Stromal cell of bone marrow (primary cell): ENCODE measurements at regions not wholly inside any gene's neighbourhood (a gene's known extent, or its start where the extent isn't known, plus 50 kb on each side); places are given as distances from the start of the nearest gene placed in this dataset.
A peak's percentile ranks its signal among the peaks of the same experiment; 100 is the strongest.

Experiments used
- DNase-seq: peaks from one replicate; pipeline ENCODE4 v3.0.0-alpha.2; 2012; ENCODE audit warnings: low read depth

DNA sequence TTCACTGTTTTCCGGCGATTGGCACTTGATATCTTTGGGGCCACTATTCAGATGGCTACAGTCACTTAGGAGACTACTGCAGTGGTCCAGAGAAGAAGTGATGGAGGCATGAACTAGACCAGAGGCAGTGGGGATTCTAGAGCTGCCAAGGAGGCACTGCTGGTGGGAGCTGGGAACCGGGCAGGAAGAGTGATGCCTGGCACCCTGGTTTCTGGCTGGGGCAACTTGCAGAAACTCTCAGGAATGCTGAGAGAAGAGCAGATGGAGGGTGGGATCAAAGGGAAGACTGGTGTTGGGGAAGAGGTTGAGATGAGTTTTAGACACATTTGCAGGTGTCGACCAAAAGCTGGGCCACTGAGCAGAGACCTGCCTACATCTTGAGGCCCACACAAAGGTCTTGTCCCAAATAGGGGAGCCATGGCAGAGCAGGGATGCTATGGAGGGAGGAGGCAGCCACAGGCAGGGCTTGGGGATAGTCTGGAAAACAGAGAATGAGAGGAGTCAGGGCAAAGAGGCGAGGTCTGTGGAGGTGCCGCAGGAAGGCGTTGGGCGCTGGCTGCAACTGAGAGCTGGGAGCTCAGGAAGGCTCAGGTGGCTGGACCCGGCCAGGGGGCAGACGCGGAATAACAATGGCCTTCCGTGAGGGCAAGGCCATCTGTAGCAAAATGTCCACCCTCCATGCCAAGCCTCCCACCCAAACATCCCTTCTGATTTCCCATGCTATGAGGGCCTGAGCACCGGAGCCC lies 118.9 kb downstream of the TOMM20 start:
- no peak for DNase-seq

GRCh38 chr1:235009074-235009473 lies 119.6 kb downstream of the TOMM20 start:
- no peak for DNase-seq

DNA sequence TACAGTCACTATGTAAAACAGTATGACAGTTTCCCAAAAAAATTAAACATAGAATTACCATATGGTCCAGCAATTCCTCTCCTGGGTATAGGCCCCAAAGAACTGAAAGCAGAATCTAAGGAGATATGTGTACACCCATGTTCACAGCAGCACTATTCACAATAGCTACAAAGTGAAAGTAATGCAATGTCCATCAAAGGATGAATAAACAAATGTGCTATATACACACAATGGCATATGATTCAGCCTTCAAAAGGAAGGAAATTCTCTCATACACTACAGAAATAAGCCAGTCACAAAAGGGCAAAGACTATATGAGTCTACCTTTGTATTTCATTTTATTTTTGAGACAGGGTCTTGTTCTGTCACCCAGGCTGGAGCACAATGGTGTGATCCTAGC lies 120.4 kb downstream of the TOMM20 start:
- no peak for DNase-seq

- DNase-seq = no peak
These were observed 121.8 kb downstream of the TOMM20 start for GRCh38 chr1:235006816-235007215.

DNA sequence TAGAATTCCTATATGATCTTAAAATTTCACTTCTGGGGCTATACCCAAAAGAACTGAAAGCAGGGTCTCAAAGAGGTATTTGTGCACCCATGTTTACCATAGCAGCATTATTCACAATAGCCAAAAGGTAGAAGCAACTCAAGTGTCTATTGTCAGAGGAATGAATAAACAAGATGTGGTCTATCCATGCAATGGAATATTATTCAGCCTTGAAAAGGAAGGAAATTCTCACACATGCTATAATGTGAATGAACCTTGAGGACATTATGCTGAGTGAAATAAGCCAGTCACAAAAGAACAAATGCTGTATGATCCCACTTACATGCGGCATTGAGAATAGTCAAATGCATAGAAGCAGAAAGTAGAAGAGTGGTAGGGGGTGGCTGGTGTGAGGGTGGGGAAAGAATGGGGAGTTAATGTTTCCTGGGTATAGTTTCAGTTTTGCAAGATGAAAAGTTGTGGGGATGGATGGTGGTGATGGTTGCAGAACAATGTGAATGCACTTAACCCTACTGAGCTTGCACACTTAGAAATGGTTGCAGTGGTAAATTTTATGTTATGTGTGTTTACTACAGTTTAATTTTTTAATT lies 122.4 kb downstream of the TOMM20 start:
- no peak for DNase-seq

GRCh38 chr1:235004840-235005391 lies 123.7 kb downstream of the TOMM20 start:
- DNase-seq = no peak

- no peak for DNase-seq
These were observed 124.4 kb downstream of the TOMM20 start for GRCh38 chr1:235004276-235004675.

GRCh38 chr1:235002706-235003300 lies 125.8 kb downstream of the TOMM20 start:
- DNase-seq = no peak

GRCh38 chr1:234999513-234999940 lies 129.1 kb downstream of the TOMM20 start:
- no peak for DNase-seq

DNA sequence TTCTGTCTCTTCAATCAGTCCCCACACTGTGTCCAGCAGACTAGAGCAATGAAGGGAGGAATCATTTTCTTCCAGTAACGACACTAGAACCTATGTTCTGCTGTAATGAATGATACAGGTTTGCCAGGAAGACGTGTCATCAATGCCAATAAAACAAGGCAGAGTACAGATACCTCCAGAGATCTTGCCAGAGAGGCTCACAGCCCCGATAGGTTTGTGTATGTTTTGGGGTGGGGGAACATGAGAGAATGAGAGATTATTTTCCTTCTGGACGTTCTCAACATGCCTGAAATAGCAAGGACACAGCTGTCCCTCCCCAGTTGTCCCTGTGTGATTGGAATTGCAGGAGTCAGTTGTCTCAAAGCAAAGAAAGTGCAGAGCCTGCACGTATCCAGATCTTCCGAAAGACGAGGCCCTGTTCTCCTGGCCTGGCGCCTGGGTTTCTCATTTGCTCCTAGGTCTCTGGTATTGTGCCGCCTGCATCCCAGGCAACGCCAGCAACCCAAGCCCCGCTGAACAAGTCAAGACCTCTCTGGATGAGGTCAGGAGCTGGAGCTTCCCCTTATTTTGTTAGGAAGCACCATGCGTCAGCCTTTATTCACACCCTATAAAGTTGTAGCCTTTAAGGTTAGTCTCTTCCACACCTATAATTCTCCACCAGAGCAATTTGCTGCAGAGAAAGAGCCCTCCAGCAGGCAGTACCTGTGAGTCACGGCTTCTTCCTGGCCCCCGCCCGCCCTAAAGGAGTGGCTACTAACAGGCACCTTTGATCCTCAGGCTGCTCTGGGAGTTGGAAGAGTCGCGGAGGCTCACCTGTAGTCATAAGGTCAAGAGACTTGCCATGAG lies 130.5 kb downstream of the TOMM20 start:
- DNase-seq = no peak

GRCh38 chr1:234997201-234997895 lies 131.3 kb downstream of the TOMM20 start:
- DNase-seq = peak; percentile 99

- DNase-seq = no peak
These were observed 132.3 kb downstream of the TOMM20 start for GRCh38 chr1:234996245-234996757.

GRCh38 chr1:234994436-234995295 lies 134.0 kb downstream of the TOMM20 start:
- DNase-seq = no peak

DNA sequence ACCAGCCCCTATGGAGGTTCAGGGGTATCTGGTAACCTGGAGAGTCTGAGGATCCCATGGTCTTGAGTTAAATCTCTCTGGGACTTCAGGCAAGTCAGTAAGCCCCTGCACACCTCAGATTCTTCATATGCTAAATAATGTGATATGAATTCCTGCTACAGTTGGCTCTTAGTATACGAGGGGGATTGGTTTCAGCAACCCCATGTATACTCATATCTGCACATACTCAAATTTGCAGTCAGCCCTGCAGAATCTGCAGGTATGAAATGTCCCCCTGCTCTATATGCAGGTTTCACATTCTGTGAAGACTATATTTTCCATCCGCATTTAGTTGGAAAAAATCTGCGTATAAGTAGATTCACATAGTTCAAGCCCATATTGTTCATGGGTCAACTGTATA lies 136.6 kb downstream of the TOMM20 start:
- DNase-seq = no peak

DNA sequence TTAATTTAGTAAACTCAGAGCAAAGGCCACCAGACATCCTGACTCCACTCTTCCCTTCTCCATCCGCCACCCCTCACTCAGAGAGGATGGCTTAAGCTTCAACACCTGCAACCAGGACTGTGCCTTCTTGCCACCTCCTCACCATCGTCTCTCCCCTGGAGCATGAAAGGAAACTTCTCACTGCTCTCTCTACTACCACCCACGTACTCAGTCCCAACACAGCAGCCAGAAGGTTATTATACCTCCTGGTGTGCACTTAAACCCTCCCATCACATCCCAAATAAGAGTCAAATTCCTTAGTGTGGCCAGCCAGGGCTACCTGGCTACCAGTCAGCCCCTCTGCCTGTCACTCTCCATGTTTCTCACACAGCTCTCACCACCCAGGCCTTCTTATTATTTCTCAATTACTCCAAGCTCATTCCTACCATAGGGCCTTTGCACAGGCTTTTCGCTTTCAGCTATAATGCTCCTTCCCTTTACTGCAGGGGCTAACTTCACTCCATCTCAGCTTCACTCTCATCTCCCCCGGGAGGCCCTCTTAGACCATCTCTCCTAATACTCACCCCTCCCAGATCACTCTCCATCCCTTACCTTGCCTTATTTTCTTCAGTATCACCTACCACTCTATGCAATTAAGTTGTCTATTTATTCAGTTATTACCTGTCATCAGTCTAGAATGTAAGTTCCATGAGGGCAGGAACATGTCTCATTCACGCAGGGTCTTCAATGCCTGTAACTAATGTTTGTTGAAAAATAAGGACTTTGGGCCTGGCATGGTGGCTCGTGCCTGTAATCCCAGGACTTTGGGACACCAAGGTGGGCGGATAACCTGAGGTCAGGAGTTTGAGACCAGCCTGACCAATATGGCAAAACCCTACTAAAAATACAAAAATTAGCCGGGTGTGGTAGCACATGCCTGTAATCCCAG lies 137.5 kb downstream of the TOMM20 start:
- DNase-seq = no peak

DNA sequence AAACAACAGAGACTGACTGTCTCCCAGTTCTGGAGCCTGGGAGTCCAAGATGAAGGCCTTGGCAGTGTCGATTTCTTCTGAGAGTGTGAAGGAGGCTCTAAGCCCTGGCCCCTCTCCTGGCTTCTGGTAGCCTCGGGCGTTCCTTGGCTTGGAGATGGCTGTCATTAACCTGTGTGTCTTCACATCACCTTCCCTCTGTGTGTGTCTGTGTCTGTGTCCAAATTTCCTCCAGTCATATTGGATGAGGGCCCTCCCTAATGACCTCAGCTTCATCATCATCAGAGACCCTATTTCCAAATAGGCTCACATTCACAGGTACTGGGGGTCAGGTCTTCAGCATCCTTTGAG lies 138.3 kb downstream of the TOMM20 start:
- DNase-seq = no peak

GRCh38 chr1:234989479-234990327 lies 138.9 kb downstream of the TOMM20 start:
- no peak for DNase-seq

DNA sequence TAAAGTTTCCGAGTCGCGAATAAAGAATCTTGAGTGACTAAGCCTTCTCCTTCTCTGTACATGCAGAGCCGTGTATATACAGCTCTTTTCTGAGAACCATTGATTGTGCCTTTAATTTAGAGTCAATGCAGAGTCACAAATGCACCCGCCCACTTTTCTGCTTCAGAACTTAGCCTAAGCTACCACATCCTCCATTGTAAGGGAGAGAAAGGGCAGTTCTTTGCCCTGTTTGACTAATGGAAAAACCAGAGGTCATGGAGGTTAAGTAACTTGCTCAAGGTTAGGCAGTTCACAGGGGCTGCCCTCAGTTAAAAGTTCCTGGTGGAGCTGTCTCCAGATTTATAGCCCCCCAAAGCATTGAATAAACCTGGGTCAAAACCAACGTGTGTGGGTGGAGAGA lies 139.6 kb downstream of the TOMM20 start:
- no peak for DNase-seq
